Stimulated activated naive CD4-positive, alpha-beta T cell treated with Interleukin-2 at 50 U/mL for 16 hours (primary cell): ENCODE measurements at regions not wholly inside any gene's neighbourhood (a gene's known extent, or its start where the extent isn't known, plus 50 kb on each side); places are given as distances from the start of the nearest gene placed in this dataset.
"Not testable (repeated sequence)": the region's sequence is repeated elsewhere in the genome, so short reads cannot be mapped to it uniquely, and the experiment has no call there.

Experiments
- DNase-seq: peaks from one replicate; lab custom pipeline; 2025; lab: John Stamatoyannopoulos, UW

GRCh38 chr12:89289720-89290119 is 62.6 kb downstream of the DUSP6 start:
- DNase-seq, result no peak

GRCh38 chr12:89288959-89289358 is 63.3 kb downstream of the DUSP6 start:
- DNase-seq, result no peak

GRCh38 chr12:89286501-89286900 is 65.8 kb downstream of the DUSP6 start:
- no peak for DNase-seq

- no peak for DNase-seq
Measured at GRCh38 chr12:89281539-89281867, 70.8 kb downstream of the DUSP6 start.

- DNase-seq, result no peak
Measured at GRCh38 chr12:89280833-89281538, 71.3 kb downstream of the DUSP6 start.

- no peak for DNase-seq
Measured at GRCh38 chr12:89279499-89279898, 72.8 kb downstream of the DUSP6 start.

- no peak for DNase-seq
Measured at GRCh38 chr12:89278862-89279261, 73.4 kb downstream of the DUSP6 start.

- no peak for DNase-seq
Measured at GRCh38 chr12:89278169-89278568, 74.1 kb downstream of the DUSP6 start.

GRCh38 chr12:89276860-89277259 is 75.4 kb downstream of the DUSP6 start:
- no peak for DNase-seq

- no peak for DNase-seq
Measured at GRCh38 chr12:89273525-89273924, 78.8 kb downstream of the DUSP6 start.

GRCh38 chr12:89270548-89270947 is 81.8 kb downstream of the DUSP6 start:
- no peak for DNase-seq

GRCh38 chr12:89269174-89269573 is 83.1 kb downstream of the DUSP6 start:
- DNase-seq, result no peak

GRCh38 chr12:89267404-89267803 is 84.9 kb downstream of the DUSP6 start:
- no peak for DNase-seq

GRCh38 chr12:89266574-89267188 is 85.6 kb downstream of the DUSP6 start:
- DNase-seq, result not testable (repeated sequence)

- DNase-seq, result no peak
Measured at GRCh38 chr12:89264837-89265236, 87.5 kb downstream of the DUSP6 start.

GRCh38 chr12:89263900-89264299 is 88.4 kb downstream of the DUSP6 start:
- no peak for DNase-seq

- no peak for DNase-seq
Measured at GRCh38 chr12:89262855-89263552, 89.3 kb downstream of the DUSP6 start.

- DNase-seq, result no peak
Measured at GRCh38 chr12:89261982-89262381, 90.3 kb downstream of the DUSP6 start.

- no peak for DNase-seq
Measured at GRCh38 chr12:89260841-89261637, 91.3 kb downstream of the DUSP6 start.

GRCh38 chr12:89259821-89260220 is 92.5 kb downstream of the DUSP6 start:
- no peak for DNase-seq

GRCh38 chr12:89258240-89258969 is 93.9 kb downstream of the DUSP6 start:
- no peak for DNase-seq

- DNase-seq, result no peak
Measured at GRCh38 chr12:89257340-89257739, 95.0 kb downstream of the DUSP6 start.
